ENCODE measurements at regions not wholly inside any gene's neighbourhood (a gene's known extent, or its start where the extent isn't known, plus 50 kb on each side); places are given as distances from the start of the nearest gene placed in this dataset.

DNA sequence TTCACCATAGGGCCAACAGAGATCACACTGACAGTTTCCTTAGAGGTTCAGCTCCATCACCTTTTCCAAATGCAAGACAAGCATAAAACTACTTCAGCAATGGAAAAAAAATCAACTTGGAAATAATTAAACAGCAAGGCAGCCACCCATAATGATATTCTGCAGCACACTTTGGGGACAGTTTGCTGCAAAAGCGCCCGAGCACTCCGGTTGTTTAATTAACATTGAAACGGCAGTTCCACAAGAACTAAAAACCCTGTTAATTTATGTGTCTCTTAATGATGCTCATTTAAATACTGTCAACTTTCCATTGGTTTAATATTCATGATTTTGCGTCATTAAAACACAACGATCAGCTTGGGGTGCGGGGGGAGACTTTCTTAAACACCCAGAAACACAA is 153.2 kb downstream of the ELAVL4 start:
- TF ChIP-seq, protein P1, sequence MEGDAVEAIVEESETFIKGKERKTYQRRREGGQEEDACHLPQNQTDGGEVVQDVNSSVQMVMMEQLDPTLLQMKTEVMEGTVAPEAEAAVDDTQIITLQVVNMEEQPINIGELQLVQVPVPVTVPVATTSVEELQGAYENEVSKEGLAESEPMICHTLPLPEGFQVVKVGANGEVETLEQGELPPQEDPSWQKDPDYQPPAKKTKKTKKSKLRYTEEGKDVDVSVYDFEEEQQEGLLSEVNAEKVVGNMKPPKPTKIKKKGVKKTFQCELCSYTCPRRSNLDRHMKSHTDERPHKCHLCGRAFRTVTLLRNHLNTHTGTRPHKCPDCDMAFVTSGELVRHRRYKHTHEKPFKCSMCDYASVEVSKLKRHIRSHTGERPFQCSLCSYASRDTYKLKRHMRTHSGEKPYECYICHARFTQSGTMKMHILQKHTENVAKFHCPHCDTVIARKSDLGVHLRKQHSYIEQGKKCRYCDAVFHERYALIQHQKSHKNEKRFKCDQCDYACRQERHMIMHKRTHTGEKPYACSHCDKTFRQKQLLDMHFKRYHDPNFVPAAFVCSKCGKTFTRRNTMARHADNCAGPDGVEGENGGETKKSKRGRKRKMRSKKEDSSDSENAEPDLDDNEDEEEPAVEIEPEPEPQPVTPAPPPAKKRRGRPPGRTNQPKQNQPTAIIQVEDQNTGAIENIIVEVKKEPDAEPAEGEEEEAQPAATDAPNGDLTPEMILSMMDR (IDR thresholded peaks at IDR 0.05; ENCODE audit: insufficient read depth, low read length) = no peak
- no peak overlapping the region for H3K4me3 ChIP-seq (ENCODE audit: low read depth, low read length)
- no peak for DNase-seq (ENCODE audit: low read depth)

DNA sequence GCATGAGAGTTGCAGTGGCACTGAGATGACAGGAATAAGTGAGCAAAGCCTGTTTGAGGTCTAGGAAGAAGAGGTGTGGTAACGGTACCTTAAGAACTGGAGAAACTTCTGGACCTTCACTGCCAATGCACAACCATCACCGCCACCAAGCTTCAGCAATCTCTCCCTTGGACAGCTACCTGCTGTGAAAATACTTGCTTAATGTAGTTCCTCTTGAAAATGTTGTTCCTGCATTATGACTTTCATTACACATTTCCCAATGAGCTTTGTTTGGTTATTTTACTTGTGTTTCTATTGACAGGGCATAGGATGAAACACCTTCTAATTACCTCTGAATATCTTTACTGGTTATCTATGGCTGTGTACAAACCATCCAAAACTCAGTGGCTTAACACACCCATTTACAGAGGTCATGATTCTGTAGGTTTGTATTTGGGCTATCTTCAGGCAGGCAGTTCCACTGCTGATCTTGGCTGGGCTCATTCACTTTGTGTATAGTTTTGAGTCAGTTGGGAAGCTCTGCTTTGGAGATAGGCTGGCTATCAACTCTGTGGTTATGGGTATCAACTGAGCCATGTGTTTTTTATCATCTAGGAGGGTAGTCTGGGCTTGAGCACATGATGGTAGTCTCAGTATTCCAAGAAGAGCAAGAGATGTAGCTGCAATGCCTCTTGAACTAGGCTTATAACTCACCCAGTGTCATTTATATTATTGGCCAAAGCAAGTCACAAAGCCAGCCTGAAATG is 149.4 kb downstream of the ELAVL4 start:
- TF ChIP-seq, protein P1 (IDR thresholded peaks at IDR 0.05; ENCODE audit: insufficient read depth, low read length) = no peak
- no peak overlapping the region for H3K4me3 ChIP-seq (ENCODE audit: low read depth, low read length)
- DNase-seq (ENCODE audit: low read depth) = no peak

DNA sequence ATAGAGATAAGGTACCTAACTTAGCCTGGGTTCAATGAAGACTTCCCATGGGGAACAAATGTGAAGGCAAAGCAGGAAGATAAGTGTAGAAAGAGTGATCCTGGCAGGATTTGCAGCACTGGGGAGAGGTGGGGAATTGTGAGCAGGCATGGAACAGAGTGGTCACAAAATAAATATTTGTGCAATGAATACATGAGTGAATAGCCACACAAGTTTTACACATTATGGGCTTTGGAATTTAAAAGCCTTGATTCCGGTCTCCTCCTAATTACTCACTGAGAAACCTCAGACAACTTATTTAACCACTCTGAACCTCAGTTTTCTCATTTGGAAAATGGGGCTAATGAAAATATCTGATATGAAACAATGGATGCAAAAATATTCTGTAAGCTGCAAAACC is 148.3 kb downstream of the ELAVL4 start:
- TF ChIP-seq, protein P1 (IDR thresholded peaks at IDR 0.05; ENCODE audit: insufficient read depth, low read length) = no peak
- DNase-seq (ENCODE audit: low read depth) = no peak
- no peak overlapping the region for H3K4me3 ChIP-seq (ENCODE audit: low read depth, low read length)

All from fibroblast of the aortic adventitia (primary cell).